Neural progenitor cell (in vitro differentiated cells): ENCODE measurements at regions not wholly inside any gene's neighbourhood (a gene's known extent, or its start where the extent isn't known, plus 50 kb on each side); places are given as distances from the start of the nearest gene placed in this dataset.

Source experiments
- DNase-seq: peaks from one replicate; pipeline ENCODE4 v3.0.0-alpha.2; 2016; ENCODE audit warnings: low spot score
- H2AFZ ChIP-seq: fragments of 200-600 bp; sonication (generic); replicated peaks from 2 replicates; pipeline ENCODE4 v1.6.1; 2016; ENCODE audit warnings: antibody characterized with exemption
- H3F3A ChIP-seq: fragments of 200-600 bp; sonication (generic); 2 replicates; pipeline ENCODE4 v1.6.1; 2016; ENCODE audit warnings: antibody characterized with exemption, low read depth
- H3K27ac ChIP-seq: fragments of 200-600 bp; sonication (generic); 2 replicates; pipeline ENCODE4 v1.5.1; 2016; ENCODE audit warnings: mild to moderate bottlenecking
- H3K27me3 ChIP-seq: fragments of 200-600 bp; sonication (generic); 2 replicates; pipeline ENCODE4 v1.6.1; 2016; ENCODE audit warnings: mild to moderate bottlenecking, moderate library complexity
- H3K36me3 ChIP-seq: fragments of 200-600 bp; sonication (generic); 2 replicates; pipeline ENCODE4 v1.5.1; 2016
- H3K4me1 ChIP-seq: fragments of 200-600 bp; sonication (generic); 2 replicates; pipeline ENCODE4 v1.6.1; 2016; ENCODE audit warnings: mixed run types
- H3K4me2 ChIP-seq: fragments of 200-600 bp; sonication (generic); 2 replicates; pipeline ENCODE4 v1.6.1; 2016
- H3K4me3 ChIP-seq: fragments of 200-600 bp; sonication (generic); 2 replicates; pipeline ENCODE4 v1.5.1; 2016
- H3K79me2 ChIP-seq: fragments of 200-600 bp; sonication (generic); 2 replicates; pipeline ENCODE4 v1.6.1; 2016; ENCODE audit warnings: low read depth
- H3K9ac ChIP-seq: fragments of 200-600 bp; sonication (generic); 2 replicates; pipeline ENCODE4 v1.6.1; 2016
- H3K9me3 ChIP-seq: fragments of 200-600 bp; sonication (generic); 2 replicates; pipeline ENCODE4 v1.5.1; 2016; ENCODE audit warnings: low read depth
- H4K20me1 ChIP-seq: fragments of 200-600 bp; sonication (generic); 2 replicates; pipeline ENCODE4 v1.6.1; 2016; ENCODE audit warnings: low read depth
- H3K27ac Mint-ChIP-seq: 3 replicates; pipeline ENCODE4 v1.8.0; 2021; ENCODE audit warnings: mixed read lengths
- H3K27me3 Mint-ChIP-seq: 2 replicates; pipeline ENCODE4 v1.8.0; 2022; ENCODE audit warnings: low read depth, mild to moderate bottlenecking, inconsistent platforms, moderate library complexity, mixed read lengths; ENCODE audit not compliant: insufficient read depth
- H3K36me3 Mint-ChIP-seq: 3 replicates; pipeline ENCODE4 v1.8.0; 2021; ENCODE audit warnings: mixed read lengths
- H3K4me1 Mint-ChIP-seq: 3 replicates; pipeline ENCODE4 v1.8.0; 2021; ENCODE audit warnings: mixed read lengths
- H3K4me3 Mint-ChIP-seq: 3 replicates; pipeline ENCODE4 v1.8.0; 2021; ENCODE audit warnings: mild to moderate bottlenecking, moderate library complexity, mixed read lengths
- H3K9me3 Mint-ChIP-seq: 3 replicates; pipeline ENCODE4 v1.8.0; 2020; ENCODE audit warnings: mixed read lengths
- EZH2 ChIP-seq: fragments of 200-600 bp; sonication (generic); IDR thresholded peaks from 2 replicates; pipeline ENCODE4 v1.6.1; 2017; ENCODE audit warnings: antibody characterized with exemption, mild to moderate bottlenecking, moderate library complexity
- EZH2phosphoT487 ChIP-seq: fragments of 200-600 bp; sonication (generic); IDR thresholded peaks from 2 replicates; pipeline ENCODE4 v1.6.1; 2017; ENCODE audit warnings: antibody characterized with exemption
- TF ChIP-seq, protein P1 (sequence below): fragments of 200-600 bp; sonication (generic); IDR thresholded peaks from 2 replicates; pipeline ENCODE4 v1.5.1; 2017; ENCODE audit warnings: antibody characterized with exemption, mild to moderate bottlenecking

DNA sequence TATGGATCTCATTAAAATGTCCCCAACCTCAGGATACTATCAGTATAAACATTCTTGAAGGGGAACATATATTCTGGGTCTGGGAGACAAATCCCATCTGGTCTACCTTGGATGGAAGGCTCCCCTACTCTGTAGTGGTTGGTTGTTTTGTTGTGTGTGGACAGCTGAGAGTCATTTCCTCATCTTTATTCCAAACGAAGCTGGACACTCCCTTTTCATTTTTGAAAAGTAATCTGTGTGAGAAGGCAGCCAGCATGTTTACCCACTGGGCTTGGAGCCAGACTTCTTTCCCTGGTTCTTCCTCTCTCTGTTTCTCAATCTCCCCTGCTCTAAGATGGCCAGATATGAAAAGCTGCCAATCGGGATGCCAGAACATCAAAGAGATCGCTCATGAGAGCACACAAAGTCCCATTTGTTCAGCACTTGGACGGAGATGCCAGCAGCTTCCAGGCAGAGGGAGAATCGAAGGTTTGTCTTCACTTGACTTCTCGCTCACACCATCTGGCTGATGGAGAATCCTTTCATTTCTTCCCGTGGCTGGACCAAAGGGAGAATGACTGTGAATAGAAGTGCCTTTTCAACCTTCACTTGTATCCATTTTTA is 108.1 kb upstream of the AGR3 start:
- Mint-ChIP-seq H3K4me3 (no peak overlapping the region), H3K4me1 (peaks cover 2% of the 10 kb centered on the region), H3K27me3 (no peaks in the 10 kb centered on the region), H3K9me3 (no peaks in the 10 kb centered on the region), H3K36me3 (no peaks in the 10 kb centered on the region), H3K27ac (no peak overlapping the region)
- Histone ChIP-seq H3K27me3 (no peaks in the 10 kb centered on the region), H3K9me3 (no peaks in the 10 kb centered on the region), H3K36me3 (no peaks in the 10 kb centered on the region), H3K4me2 (no peak overlapping the region), H3K9ac (no peak overlapping the region), H3F3A (no peaks in the 10 kb centered on the region), H3K4me1 (no peaks in the 10 kb centered on the region), H3K79me2 (no peaks in the 10 kb centered on the region), H4K20me1 (no peaks in the 10 kb centered on the region), H3K27ac (no peak overlapping the region), H3K4me3 (no peak overlapping the region), H2AFZ (no peak overlapping the region)
- DNase-seq, result no peak
- TF ChIP-seq, protein P1, sequence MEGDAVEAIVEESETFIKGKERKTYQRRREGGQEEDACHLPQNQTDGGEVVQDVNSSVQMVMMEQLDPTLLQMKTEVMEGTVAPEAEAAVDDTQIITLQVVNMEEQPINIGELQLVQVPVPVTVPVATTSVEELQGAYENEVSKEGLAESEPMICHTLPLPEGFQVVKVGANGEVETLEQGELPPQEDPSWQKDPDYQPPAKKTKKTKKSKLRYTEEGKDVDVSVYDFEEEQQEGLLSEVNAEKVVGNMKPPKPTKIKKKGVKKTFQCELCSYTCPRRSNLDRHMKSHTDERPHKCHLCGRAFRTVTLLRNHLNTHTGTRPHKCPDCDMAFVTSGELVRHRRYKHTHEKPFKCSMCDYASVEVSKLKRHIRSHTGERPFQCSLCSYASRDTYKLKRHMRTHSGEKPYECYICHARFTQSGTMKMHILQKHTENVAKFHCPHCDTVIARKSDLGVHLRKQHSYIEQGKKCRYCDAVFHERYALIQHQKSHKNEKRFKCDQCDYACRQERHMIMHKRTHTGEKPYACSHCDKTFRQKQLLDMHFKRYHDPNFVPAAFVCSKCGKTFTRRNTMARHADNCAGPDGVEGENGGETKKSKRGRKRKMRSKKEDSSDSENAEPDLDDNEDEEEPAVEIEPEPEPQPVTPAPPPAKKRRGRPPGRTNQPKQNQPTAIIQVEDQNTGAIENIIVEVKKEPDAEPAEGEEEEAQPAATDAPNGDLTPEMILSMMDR, result no peak
- no peak for TF ChIP-seq EZH2phosphoT487
- TF ChIP-seq EZH2, result no peak

DNA sequence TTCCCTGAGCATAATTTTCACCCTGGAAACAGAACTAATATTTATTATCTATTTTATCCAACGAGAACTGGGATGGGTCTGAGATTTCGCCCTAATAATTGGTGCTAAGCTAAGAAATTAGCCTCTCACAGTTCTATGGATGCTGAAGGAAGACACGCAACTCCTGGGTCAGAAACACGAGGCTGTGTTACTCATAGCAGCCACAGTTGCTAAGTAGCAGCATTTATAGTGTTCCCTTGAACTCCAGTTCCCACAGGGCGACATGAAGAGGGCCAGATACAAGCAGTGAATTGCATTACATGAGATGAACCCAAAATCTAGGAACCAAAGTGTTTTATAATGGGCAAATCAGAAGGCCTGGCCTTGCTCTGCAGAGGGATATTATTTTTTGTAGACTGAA is 109.8 kb upstream of the AGR3 start:
- H3K9me3 Mint-ChIP-seq, result no peaks in the 10 kb centered on the region
- Histone ChIP-seq H3K79me2 (no peaks in the 10 kb centered on the region), H3K9me3 (no peaks in the 10 kb centered on the region), H3F3A (no peaks in the 10 kb centered on the region), H4K20me1 (no peaks in the 10 kb centered on the region), H3K9ac (no peak overlapping the region), H3K4me3 (no peak overlapping the region), H3K4me2 (no peak overlapping the region), H3K4me1 (no peaks in the 10 kb centered on the region), H3K36me3 (no peaks in the 10 kb centered on the region), H3K27me3 (no peaks in the 10 kb centered on the region), H3K27ac (no peak overlapping the region), H2AFZ (no peak overlapping the region)
- H3K4me3 Mint-ChIP-seq, result no peak overlapping the region
- no peaks in the 10 kb centered on the region for H3K27me3 Mint-ChIP-seq
- H3K27ac Mint-ChIP-seq, result no peak overlapping the region
- TF ChIP-seq EZH2phosphoT487, result no peak
- no peak for TF ChIP-seq EZH2
- TF ChIP-seq, protein P1, result no peak
- H3K4me1 Mint-ChIP-seq, result peaks cover 2% of the 10 kb centered on the region
- no peaks in the 10 kb centered on the region for H3K36me3 Mint-ChIP-seq
- no peak for DNase-seq

DNA sequence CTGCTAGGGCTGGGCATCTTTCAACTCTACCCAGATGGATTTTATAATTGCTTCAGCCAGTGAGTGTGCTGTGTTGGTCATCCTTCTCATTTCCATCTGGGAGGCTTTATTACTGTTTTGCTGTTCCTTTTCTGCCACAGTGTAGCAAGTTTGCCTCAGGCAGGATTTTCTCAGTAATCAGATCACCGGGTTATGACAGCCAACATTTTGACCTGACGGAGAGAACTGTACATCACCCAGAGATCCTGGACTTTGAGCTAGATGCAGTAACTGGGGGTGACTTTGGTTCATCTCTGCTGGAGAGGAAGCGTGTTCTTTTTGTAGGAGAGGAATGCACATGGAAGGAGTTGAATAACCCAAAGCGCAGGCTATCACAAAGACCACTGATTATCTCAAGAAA is 111.8 kb upstream of the AGR3 start:
- H3F3A ChIP-seq, result no peaks in the 10 kb centered on the region
- Mint-ChIP-seq H3K4me3 (no peak overlapping the region), H3K36me3 (peaks cover 2% of the 10 kb centered on the region), H3K27me3 (no peaks in the 10 kb centered on the region), H3K9me3 (peaks cover 9% of the 10 kb centered on the region), H3K27ac (no peak overlapping the region), H3K4me1 (peaks cover 2% of the 10 kb centered on the region)
- no peak for DNase-seq
- no peaks in the 10 kb centered on the region for H4K20me1 ChIP-seq
- no peaks in the 10 kb centered on the region for H3K27me3 ChIP-seq
- no peaks in the 10 kb centered on the region for H3K79me2 ChIP-seq
- H2AFZ ChIP-seq, result no peak overlapping the region
- H3K27ac ChIP-seq, result no peak overlapping the region
- H3K4me2 ChIP-seq, result no peak overlapping the region
- H3K4me1 ChIP-seq, result no peaks in the 10 kb centered on the region
- no peaks in the 10 kb centered on the region for H3K9me3 ChIP-seq
- no peak overlapping the region for H3K4me3 ChIP-seq
- no peak overlapping the region for H3K9ac ChIP-seq
- H3K36me3 ChIP-seq, result no peaks in the 10 kb centered on the region
- TF ChIP-seq, protein P1, result no peak
